IPS-NIHi7 (cell line): ENCODE measurements at regions not wholly inside any gene's neighbourhood (a gene's known extent, or its start where the extent isn't known, plus 50 kb on each side); places are given as distances from the start of the nearest gene placed in this dataset.
"Not testable (repeated sequence)": the region's sequence is repeated elsewhere in the genome, so short reads cannot be mapped to it uniquely, and the experiment has no call there.

Experiments used
- DNase-seq: peaks from one replicate; pipeline ENCODE4 v3.0.0; 2012; ENCODE audit warnings: mixed read lengths; ENCODE audit errors: extremely low spot score

DNA sequence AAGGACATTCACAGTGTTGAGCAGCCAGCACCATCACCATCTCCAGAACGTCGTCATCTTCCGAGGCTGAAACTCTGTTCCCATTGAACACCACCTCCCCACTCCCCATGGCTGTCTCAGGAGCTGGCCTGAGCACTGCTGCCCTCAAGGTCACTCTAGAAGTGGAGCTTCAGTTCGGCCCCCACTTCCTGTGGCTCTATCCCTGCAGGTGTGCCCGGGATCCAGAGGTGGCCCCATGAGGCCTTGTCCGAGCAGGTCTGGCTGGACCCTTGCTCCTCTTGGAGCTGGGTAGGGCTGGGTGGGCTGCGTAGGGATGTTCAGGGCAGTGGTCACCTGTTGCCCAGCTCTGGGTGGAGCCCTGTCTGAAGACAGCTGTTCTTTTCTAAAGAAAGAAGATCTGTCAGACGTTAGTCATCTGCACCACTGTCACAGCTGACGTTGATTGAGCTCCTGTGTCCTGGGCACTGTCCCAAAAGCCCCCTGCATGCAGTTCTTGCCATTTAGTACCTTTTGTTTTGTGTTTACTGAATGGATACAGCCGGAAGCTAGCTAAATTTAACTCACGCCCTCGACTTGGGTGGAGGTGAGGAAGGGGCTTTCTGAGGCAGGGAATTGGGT is 75.5 kb upstream of the CLDN5 start:
- DNase-seq, result no peak

DNA sequence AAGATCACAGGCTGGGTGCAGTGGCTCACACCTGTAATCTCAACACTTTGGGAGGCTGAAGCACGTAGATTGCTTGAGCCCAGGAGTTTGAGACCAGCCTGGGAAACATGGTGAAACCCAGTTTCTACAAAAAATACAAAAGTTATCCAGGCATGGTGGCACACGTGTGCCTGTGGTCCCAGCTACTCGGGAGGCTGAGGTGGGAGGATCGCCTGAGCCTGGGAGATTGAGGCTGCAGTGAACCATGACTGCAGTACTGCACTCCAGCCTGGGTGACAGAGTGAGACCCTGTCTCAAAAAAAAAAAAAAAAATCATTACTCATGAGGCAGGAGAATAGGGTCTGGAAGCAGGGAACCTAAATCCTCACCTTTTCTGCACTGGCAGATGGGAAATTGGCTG is 79.1 kb upstream of the CLDN5 start:
- not testable (repeated sequence) for DNase-seq

- no peak for DNase-seq
These were observed 79.6 kb upstream of the CLDN5 start for GRCh38 chr22:19603767-19604166.

- no peak for DNase-seq
These were observed 80.6 kb upstream of the CLDN5 start for GRCh38 chr22:19604711-19605268.

DNA sequence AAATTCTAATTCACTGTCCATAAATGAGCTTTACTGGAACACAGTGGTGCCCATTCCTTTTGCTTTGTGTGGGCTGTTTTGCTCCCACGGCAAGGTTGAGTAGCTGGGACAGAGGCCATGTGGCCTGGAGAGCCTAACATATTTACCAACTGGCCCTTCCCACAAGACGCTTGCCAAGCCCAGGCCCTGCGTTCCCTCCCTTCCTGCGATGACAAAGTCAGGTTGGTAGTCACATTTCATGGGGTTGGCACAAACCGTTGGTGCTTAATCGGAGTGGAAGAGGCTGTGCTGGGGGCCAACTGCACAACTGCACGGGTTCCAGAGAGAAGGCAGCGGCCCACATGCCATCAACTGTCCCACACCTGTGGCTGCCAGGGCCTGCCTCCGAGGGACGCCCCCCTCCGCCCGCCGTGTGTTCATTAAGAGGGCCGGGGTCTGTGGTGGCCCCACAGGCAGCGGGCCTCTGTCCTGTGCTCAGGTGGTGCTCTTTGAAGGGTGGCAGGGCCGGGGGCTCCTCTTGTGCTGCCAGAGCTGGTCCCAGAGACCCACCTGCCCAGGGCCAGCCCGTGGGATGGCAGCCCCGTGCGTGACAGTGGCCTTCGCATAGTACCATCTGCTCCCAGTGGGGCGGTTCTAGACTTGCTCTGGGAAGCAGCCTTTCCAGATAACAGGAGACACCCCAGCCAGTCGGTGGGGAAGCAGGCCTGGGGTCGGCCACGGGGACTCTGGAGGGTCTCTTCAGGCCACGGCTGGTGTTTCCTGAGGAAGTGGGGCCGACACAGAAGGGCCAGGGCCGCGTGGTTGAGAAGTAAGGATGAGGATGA is 81.5 kb upstream of the CLDN5 start:
- no peak for DNase-seq

DNA sequence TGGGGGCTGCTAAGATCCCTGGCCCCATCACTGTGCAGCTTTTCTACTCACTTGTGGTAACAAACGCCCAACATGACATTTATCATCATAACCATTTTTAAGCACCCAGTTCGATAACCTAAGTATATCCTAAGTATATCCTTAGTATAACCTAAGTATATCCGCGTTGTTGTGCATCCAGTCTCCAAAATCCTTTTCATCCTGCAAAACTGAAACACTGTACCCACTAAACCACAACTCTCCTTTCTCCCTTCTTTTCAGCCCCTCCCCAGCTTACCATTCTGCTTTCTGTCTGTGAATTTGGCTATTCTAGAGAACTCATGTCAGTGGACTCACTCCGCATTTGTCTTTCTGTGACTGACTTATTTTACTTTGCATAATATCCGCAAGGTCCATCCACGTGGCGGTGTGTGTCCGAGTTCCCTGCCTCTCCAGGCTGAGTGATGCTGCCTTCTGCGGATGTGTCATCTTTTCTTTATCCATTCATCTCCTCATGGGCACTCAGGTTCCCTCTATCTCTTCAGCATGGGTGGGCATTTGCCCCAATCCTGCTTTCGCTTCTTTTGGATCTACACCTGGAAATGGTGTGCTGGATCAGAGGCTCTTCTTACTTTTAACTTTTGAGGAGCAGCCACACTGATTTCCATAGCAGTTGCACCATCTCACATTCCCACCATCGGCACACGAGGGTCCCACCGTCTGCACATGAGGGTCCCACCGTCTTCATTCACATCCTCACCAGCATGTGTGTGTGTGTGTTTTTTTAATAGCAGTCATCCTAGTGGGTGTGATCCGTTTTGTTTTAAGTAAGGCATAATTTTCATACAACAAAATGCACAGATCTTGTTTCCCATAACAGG is 82.4 kb upstream of the CLDN5 start:
- no peak for DNase-seq

- peak; percentile 43 for DNase-seq
These were observed 83.2 kb upstream of the CLDN5 start for GRCh38 chr22:19607192-19608002.

DNA sequence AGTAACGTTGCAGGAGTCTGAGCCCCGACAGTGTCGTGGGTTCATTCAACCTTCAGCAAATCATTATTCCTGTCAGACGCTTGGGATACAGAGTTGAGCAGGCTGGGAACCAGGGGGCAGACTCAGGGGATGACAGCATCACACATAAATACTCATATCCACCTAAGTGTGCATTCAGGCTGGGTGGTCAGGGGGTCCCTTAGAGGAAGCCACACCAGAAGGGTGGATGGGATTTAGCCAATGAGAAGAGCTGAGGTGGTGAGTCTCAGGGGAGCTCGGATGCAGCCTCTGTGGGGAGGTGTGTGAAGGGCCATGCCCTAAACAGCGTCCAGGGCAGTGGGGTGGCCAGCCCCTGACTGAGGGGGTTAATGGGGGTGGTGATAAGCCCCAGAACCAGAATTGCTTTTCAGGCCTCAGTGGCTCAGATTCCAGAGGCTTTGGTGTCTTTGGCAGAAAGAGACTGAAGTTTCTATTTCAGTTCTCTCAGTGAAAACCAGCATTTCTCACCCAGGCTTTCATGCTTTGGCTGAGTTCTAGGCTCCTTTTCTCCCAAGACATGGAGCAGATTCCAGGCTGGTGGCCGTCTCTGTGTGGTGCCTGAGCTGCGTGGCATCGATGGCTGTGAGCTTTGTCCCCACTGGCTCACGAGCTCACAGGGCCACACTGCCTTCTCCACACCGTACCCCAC is 83.9 kb upstream of the CLDN5 start:
- DNase-seq, result no peak

DNA sequence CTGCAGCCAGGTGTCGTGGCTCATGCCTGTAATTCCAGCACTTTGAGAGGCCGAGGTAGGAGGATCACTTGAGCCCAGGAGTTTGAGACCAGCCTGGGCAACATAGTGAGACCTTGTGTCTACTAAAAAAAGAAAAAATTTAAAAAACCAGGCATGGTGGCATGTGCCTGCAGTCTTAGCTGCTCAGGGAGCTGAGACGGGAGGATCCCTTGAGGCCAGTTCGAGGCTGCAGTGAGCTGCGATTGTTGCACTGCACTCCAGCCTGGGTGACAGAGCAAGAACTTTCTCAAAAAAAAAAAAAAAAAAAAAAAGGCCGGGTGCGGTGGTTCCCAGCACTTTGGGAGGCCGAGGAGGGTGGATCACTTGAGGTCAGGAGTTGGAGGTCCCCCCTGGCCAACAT is 85.5 kb upstream of the CLDN5 start:
- DNase-seq, result not testable (repeated sequence)

GRCh38 chr22:19610518-19611253 is 86.5 kb upstream of the CLDN5 start:
- DNase-seq, result peak; percentile 59

DNA sequence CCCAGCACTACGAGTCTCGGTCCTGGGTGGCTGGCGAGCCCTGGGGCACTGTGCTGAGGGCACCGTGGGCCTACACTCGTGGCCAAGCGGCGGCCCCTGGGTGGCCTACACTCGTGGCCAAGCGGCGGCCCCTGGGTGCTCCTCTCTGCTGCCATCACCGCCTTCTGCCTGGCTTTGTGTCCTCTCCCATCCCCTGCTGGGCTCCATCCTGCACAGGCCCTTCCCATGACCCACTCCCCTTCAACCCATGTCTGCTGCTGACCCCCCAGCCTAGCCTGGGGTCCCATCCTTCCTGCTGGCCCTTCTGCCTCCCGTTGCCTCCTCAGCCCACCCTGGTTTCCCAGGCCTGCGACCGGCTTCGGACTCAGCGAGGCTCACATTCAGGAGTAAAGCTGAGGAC is 87.4 kb upstream of the CLDN5 start:
- no peak for DNase-seq

GRCh38 chr22:19612866-19613572 is 88.8 kb upstream of the CLDN5 start:
- DNase-seq, result no peak

- DNase-seq, result no peak
These were observed 90.3 kb upstream of the CLDN5 start for GRCh38 chr22:19614536-19614863.

DNA sequence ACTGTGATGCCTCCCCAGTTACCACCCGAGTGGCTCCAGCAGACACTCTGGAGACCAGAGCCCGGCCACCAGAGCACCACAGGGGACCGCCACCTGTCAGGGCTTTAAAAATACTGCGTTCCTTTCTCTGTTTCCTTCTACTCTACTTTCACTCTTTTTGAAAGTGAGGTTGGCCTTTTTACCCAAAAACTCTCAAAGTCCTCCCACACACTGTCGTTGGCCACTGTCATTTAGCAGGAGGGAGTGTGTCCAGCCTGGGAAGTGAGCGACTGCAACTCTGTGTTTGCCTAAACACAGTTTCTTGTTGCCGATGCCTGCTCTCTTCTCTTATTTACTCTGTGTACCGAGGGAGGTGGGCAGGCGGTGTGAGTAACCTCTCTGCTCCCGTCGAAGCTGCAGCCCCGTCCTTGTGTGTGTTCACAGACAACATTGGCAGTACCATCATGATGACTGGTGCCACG is 90.8 kb upstream of the CLDN5 start:
- DNase-seq, result no peak

DNA sequence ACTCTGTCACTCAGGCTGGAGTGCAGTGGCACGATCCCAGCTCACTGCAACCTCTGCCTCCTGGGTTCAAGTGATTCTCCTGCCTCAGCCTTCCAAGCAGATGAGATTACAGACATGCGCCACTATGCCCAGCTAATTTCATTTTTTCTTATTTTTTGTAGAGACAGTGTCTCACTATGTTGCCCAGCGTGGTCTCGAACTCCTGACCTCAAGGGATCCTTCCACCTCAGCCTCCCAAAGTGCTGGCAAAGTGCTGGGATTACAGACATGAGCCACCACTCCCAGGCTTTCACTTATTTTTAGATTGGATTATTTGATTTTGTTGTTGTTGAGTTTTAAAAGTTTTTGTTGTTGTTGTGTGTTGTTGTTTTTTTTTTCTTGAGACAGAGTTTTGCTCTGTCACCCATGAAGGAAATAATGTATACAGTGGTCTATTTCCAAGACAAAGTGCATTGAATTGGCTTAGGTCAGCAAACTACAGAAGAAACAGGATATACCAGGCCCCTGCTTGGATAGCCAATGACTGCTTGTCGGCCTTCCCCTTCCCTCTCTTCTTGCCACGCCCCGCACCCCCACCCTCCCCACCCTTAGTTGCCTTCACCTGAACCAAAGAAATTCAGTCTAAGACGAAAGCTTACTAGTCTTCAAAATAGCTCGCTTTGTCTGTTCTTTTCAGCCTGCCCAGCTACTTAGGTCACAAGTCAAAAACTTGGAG is 91.8 kb upstream of the CLDN5 start:
- no peak for DNase-seq

DNA sequence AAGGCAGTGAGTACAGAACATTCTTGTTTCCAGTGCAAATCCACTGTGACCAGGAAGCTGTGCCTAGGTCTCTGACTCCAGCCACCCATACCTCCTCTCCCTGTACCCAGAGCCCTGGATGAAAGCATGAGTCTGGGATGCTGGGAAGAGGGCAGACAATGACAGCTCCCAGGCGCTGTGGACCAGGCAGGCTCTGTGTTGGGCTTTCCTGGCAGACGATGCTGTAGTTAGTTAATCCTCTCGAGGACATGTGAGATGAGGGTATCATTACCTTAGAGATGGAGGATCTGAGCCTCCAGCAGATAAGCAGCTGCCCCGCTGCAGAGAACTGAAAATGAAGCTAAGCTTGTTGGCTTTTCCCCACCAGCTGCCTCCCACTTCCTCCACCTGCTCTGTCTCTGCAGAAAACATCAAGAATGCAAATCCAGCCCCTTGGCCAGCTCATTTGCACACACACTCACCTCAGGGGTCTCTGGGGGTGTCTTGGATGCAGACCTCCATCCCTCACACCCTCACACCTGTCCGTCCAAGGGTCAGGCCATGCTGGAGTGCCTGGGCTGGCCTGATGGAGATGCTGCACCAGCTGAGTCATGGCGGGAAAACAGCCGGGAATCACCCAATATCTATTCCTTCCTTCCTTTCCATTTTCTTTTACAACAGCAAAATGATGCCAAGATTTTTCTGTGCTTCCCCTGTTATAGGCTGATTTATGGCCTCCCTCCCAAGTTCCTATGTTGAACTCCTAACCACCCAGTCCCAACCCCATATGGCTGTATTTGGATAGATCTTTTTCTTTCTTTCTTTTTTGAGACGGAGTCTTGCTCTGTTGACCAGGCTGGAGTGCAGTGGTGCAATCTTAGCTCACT is 94.9 kb upstream of the SEPTIN5 start:
- no peak for DNase-seq

GRCh38 chr22:19620742-19621371 is 93.4 kb upstream of the SEPTIN5 start:
- no peak for DNase-seq
